HUES64 (cell line): ENCODE measurements at regions not wholly inside any gene's neighbourhood (a gene's known extent, or its start where the extent isn't known, plus 50 kb on each side); places are given as distances from the start of the nearest gene placed in this dataset.
"Not testable (repeated sequence)": the region's sequence is repeated elsewhere in the genome, so short reads cannot be mapped to it uniquely, and the experiment has no call there.

Experiments used
- H3K27ac ChIP-seq: 2 replicates; pipeline ENCODE4 v1.7.0; 2013; ENCODE audit warnings: low read depth, low read length, inconsistent platforms
- H3K27me3 ChIP-seq: 2 replicates; pipeline ENCODE4 v1.6.1; 2013; ENCODE audit warnings: mild to moderate bottlenecking, low read length; ENCODE audit not compliant: insufficient read depth
- H3K36me3 ChIP-seq: 2 replicates; pipeline ENCODE4 v1.6.1; 2013; ENCODE audit warnings: mild to moderate bottlenecking, low read length; ENCODE audit not compliant: insufficient read depth
- H3K4me1 ChIP-seq: 2 replicates; pipeline ENCODE4 v1.6.1; 2013; ENCODE audit warnings: mild to moderate bottlenecking, low read length, moderate library complexity; ENCODE audit not compliant: insufficient read depth
- H3K4me3 ChIP-seq: 2 replicates; pipeline ENCODE4 v1.5.1; 2013; ENCODE audit warnings: mild to moderate bottlenecking, low read length, moderate library complexity
- H3K9ac ChIP-seq: 2 replicates; pipeline ENCODE4 v1.6.1; 2013; ENCODE audit warnings: mild to moderate bottlenecking, low read depth, low read length
- H3K9me3 ChIP-seq: 2 replicates; pipeline ENCODE4 v1.6.1; 2013; ENCODE audit warnings: low read depth, low read length; ENCODE audit not compliant: insufficient read depth
- WGBS: fragments of 150-250, 120-280 bp; methylation state at CpG from one replicate; pipeline ENCODE4 v1.1.7; 2013; ENCODE audit warnings: missing lambda C conversion rate; 5-methylcytosine and 5-hydroxymethylcytosine counted together

DNA sequence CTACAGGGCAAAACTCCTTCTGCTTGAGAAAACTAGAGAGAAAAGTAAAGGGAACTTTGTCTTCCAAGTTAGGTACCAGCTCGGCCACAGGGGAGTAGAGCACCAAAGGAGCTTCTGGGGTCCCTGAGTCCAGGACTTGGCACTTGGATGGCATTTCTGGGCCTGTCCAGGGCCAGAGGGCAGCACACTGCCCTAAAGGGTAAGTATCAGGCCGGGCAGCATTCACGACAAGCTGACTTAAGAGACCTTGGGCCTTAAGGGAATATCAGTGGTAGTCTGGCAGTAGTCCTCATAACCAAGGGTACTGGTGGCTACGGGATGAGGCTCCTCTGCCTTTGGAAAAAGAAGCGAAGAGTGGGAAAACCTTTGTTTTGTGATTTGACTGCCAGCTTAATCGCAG lies 632.7 kb downstream of the KLHL13 start:
- Histone ChIP-seq H3K9ac (no peak overlapping the region), H3K9me3 (no peaks in the 10 kb centered on the region), H3K36me3 (no peaks in the 10 kb centered on the region), H3K27me3 (no peaks in the 10 kb centered on the region), H3K4me3 (no peak overlapping the region), H3K27ac (no peak overlapping the region), H3K4me1 (no peaks in the 10 kb centered on the region)
- 85% methylated on average over 6 of the region's 6 CpGs for WGBS

DNA sequence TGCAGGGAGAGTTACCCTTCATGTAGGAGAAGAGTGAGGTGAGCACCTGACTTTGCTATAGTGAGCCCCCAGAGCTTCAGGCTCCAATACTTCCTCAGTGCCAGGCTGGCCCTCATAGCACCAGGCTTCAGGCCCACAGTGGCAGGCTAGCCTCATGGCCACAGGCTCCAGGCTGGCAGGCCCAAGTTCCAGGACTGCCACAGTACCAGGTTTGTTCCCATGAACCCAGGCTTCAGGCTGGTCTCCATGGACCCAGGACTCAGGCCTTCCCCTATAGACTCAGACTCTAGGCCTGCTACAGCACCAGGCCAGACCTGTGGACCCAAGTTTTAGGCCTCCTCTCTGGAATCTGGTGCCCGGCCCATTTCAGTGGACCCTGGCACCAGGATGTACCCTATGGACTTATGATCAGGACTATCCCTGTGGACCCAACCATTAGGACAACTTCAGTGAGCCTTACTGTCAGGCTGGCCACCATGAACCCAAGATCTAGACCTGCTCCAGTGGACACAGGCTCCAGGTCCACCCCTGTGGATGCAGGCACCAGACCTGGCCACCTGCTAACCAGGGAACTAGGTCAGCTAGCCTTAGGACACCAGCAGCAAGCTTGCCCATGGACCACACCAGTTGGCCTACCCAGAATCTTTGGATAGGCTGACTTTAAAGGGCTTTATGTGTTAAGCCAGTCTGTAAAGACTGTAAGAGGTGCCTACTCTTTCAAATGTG lies 658.2 kb downstream of the KLHL13 start:
- Histone ChIP-seq H3K9ac (no peak overlapping the region), H3K9me3 (no peaks in the 10 kb centered on the region), H3K27me3 (no peaks in the 10 kb centered on the region), H3K36me3 (no peaks in the 10 kb centered on the region), H3K4me1 (no peaks in the 10 kb centered on the region), H3K27ac (no peak overlapping the region), H3K4me3 (no peak overlapping the region)
- 91% methylated on average over 1 of the region's 1 CpG for WGBS

DNA sequence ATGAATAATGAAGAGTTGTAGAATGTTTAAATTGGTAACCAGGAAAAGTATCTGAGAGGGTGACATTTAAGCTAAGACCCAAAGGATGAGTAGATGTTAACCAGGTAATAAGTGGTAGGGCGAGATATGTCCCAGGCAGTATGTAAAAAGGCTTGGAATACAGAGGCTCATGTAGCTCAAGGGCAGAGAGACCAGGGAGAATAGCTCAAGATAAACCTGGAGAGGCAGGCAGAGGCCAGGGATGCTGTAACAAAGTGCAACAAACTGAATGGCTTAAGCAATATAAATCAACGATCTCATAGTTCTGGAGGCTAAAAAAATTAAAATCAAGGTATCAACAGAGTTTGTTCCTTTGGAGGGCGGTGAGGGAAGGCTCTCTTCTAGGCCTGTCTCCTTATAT lies 660.8 kb downstream of the KLHL13 start:
- no peak overlapping the region for H3K4me3 ChIP-seq
- H3K27ac ChIP-seq: no peak overlapping the region
- H3K36me3 ChIP-seq: no peaks in the 10 kb centered on the region
- no peaks in the 10 kb centered on the region for H3K9me3 ChIP-seq
- H3K9ac ChIP-seq: no peak overlapping the region
- H3K27me3 ChIP-seq: no peaks in the 10 kb centered on the region
- no peaks in the 10 kb centered on the region for H3K4me1 ChIP-seq
- 91% methylated on average over 2 of the region's 3 CpGs for WGBS

DNA sequence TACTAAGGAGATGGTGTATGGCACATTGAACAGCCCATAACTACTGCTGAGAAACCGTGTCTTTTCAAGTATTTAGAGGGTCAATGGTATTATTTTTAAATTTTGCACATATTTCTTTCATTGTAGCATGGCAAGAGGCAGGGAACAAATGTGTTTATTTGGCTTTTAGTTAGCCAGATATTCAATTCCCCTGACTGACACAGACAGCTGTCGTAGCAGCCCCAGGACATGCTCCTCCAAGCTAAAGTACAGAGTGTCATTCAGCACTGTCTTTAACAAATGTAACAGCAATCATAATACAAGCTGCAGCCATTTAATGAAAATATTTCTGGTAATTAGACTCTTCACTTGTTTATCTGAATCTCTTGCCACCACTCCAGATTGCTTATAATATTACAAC lies 687.1 kb downstream of the KLHL13 start:
- H3K4me1 ChIP-seq: no peaks in the 10 kb centered on the region
- H3K36me3 ChIP-seq: no peaks in the 10 kb centered on the region
- no peaks in the 10 kb centered on the region for H3K9me3 ChIP-seq
- no peak overlapping the region for H3K9ac ChIP-seq
- H3K27ac ChIP-seq: no peak overlapping the region
- WGBS: 86% methylated on average over 1 of the region's 2 CpGs
- no peaks in the 10 kb centered on the region for H3K27me3 ChIP-seq
- H3K4me3 ChIP-seq: no peak overlapping the region

DNA sequence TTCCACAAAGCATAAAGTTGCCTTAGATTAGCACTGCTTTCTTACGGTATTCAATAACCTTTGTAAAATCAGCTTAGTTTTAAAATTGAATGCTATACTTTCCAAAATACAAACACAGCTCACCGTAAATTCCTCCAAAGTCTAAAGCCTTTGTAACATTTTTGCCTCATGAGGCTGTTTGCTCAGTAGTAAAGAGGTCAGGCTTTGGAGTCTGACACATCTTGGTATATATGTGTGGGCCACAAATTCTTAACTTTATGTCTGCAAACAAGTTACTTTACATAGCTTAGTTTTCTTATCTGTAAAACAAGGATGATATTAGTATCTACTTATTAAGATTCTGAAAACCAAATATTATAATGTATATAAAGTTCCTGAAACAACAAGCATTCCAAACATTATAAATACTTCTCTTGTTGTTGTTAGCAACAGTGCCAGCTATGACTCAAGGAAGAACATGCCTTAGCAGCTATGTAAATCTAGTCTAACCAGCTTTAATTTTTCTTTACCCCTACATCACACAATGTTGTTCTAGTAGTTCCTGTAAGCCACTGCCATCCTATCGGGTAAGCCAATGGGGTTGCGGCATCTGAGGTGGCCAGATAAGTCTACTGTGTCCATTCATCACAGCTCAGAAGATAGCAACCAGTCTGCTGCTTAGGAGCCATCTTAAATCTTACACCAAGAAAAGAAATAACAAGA lies 709.0 kb downstream of the KLHL13 start:
- H3K36me3 ChIP-seq: no peaks in the 10 kb centered on the region
- no peaks in the 10 kb centered on the region for H3K4me1 ChIP-seq
- no peak overlapping the region for H3K27ac ChIP-seq
- 92% methylated on average over 3 of the region's 4 CpGs for WGBS
- no peaks in the 10 kb centered on the region for H3K27me3 ChIP-seq
- no peaks in the 10 kb centered on the region; the same call in 1 of the 2 replicates for H3K9me3 ChIP-seq
- no peak overlapping the region for H3K4me3 ChIP-seq
- no peak overlapping the region for H3K9ac ChIP-seq

DNA sequence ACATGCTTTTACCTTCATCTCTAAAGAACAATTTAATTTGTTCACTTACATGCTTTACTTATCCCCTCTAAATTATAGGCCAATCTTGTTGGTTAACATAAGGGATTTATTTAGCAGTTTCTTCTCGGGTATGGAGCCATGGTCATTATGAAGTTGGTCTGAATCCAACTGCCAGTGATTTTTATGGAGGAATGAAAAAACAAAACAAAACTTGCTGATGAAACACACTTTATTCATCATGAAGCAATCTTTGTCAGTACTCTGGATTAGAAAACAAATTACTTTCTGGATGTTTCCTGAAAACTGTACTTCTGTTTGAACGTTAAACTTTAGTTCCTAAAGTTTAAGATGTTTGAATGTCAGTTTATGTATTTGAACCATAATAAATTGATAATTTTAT lies 715.8 kb downstream of the KLHL13 start:
- H3K36me3 ChIP-seq: no peaks in the 10 kb centered on the region
- no peak overlapping the region for H3K4me3 ChIP-seq
- no peak overlapping the region for H3K9ac ChIP-seq
- no peaks in the 10 kb centered on the region for H3K9me3 ChIP-seq
- H3K27ac ChIP-seq: no peak overlapping the region
- no peaks in the 10 kb centered on the region for H3K4me1 ChIP-seq
- H3K27me3 ChIP-seq: no peaks in the 10 kb centered on the region
- 100% methylated on average over 1 of the region's 2 CpGs for WGBS

DNA sequence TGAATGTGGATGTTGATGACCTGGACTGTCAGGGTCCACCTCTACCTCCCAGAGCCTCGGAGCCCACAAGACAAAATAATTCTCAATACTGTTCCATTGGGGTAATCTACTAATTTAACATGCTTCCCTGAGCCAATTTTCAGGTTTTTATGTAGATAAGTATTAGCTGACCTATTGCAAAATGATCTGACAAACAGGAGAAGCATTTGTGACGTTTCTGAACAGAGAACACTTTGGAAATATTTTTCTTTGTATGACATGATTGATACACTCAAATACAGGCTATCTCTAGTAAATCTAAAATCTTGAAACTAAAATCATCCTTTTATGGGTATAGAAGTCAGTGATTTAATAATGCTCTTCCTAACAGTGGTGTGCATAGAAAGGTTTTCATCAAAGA lies 716.6 kb downstream of the KLHL13 start:
- Histone ChIP-seq H3K4me1 (no peaks in the 10 kb centered on the region), H3K27ac (no peak overlapping the region), H3K27me3 (no peaks in the 10 kb centered on the region), H3K36me3 (no peaks in the 10 kb centered on the region), H3K9me3 (no peaks in the 10 kb centered on the region), H3K9ac (no peak overlapping the region), H3K4me3 (no peak overlapping the region)
- WGBS: no CpG with 5 or more reads among the region's 2 CpGs

DNA sequence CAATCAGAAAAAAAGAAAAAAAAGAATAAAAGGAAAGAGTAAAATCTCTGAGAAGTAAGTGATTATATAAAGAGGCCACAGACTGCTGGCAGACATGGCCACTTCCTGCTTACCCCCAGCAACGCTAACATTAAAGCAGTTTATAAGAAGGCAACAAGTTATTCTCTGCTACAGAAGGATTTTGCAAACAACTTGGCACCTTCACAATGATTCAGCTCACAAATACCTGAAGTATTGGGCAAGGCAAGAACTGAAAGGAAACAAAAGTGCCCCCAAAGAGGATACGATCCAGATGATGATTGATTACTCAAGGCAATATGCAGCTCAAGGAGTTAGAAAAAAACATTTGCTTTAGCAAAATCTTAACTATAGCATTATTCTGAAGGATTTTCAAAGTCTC lies 718.8 kb downstream of the KLHL13 start:
- Histone ChIP-seq H3K4me3 (no peak overlapping the region), H3K27me3 (no peaks in the 10 kb centered on the region), H3K9ac (no peak overlapping the region), H3K9me3 (no peaks in the 10 kb centered on the region), H3K27ac (no peak overlapping the region), H3K4me1 (no peaks in the 10 kb centered on the region), H3K36me3 (no peaks in the 10 kb centered on the region)
- 88% methylated on average over 1 of the region's 2 CpGs for WGBS

DNA sequence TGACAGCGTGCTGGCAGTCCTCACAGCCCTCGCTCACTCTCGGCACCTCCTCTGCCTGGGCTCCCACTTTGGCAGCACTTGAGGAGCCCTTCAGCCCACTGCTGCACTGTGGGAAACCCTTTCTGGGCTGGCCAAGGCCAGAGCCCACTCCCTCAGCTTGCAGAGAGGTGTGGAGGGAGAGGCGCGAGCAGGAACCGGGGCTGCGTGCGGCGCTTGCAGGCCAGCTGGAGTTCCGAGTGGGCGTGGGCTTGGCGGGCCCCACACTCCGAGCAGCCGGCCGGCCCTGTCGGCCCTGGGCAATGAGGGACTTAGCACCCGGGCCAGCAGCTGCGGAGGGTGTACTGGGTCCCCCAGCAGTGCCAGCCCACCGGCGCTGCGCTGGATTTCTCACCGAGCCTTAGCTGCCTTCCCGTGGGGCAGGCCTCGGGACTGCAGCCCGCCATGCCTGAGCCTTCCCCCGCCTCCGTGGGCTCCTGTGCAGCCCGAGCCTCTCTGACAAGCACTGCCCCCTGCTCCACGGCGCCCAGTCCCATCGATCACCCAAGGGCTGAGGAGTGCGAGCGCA lies 722.0 kb downstream of the KLHL13 start:
- not testable (repeated sequence) for H3K27me3 ChIP-seq, H3K36me3 ChIP-seq, H3K4me1 ChIP-seq, H3K9ac ChIP-seq, H3K27ac ChIP-seq, H3K9me3 ChIP-seq, H3K4me3 ChIP-seq
- WGBS: 94% methylated on average over 33 of the region's 33 CpGs

DNA sequence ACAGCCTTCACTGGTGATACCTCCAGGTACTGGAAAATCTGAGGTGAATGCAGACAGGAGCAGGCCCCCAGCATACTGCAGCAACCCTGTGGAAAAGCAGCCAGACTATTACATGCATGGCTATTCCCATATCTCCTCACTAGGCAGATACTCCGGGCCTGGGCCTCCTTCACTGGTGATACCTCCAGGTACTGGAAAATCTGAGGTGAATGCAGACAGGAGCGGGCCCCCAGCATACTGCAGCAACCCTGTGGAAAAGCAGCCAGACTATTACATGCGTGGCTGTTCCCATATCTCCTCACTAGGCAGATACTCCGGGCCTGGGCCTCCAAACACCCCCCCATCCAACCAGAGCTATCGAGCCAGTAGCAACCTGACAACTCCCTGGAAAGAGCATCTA lies 724.2 kb downstream of the KLHL13 start:
- H3K4me3 ChIP-seq, H3K36me3 ChIP-seq, H3K9me3 ChIP-seq, H3K4me1 ChIP-seq, H3K27me3 ChIP-seq, H3K9ac ChIP-seq, H3K27ac ChIP-seq: not testable (repeated sequence)
- WGBS: 92% methylated on average over 4 of the region's 5 CpGs

DNA sequence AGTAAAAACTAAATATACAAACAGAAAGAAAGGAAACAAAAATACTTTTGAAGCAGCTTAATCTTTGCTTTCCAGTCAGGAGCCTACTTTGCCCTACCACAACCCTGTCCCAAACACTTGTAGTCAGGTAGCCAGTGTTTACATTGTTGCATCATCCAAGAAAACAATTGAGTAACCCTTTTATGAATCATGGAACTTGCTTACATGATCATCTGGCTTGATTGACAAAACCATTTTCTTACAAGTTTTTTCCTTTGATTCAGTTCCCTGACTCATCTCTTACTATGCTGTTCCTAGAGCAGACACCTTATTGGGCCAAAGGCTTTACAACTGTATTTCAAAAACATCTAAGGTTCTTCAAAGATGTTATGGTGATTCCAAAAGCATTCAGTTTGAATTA lies 740.1 kb downstream of the KLHL13 start:
- Histone ChIP-seq H3K4me3 (no peak overlapping the region), H3K4me1 (peaks cover 12% of the 10 kb centered on the region; the same call in 1 of the 2 replicates), H3K27ac (no peak overlapping the region), H3K27me3 (no peaks in the 10 kb centered on the region), H3K9ac (no peak overlapping the region), H3K36me3 (no peaks in the 10 kb centered on the region), H3K9me3 (no peaks in the 10 kb centered on the region)
